ENCODE measurements at regions not wholly inside any gene's neighbourhood (a gene's known extent, or its start where the extent isn't known, plus 50 kb on each side); places are given as distances from the start of the nearest gene placed in this dataset.
"Not testable (repeated sequence)": the region's sequence is repeated elsewhere in the genome, so short reads cannot be mapped to it uniquely, and the experiment has no call there.

GRCh38 chr14:37745657-37746056 is 150.2 kb downstream of the TTC6 start:
- TF ChIP-seq POLR2A (IDR thresholded peaks at IDR 0.05) (no peak), CTCF (IDR thresholded peaks at IDR 0.05) (no peak)
- Histone ChIP-seq H3K27ac (no peak overlapping the region), H3K36me3 (no peaks in the 10 kb centered on the region), H3K9me3 (no peaks in the 10 kb centered on the region), H3K27me3 (no peaks in the 10 kb centered on the region), H3K4me3 (replicated peaks in 1 of 3) (no peak overlapping the region), H3K4me1 (no peaks in the 10 kb centered on the region)
- DNase-seq, result no peak
- WGBS, 2 donors, result 77 to 80% methylated on average over 2 of the region's 2 CpGs
- intact Hi-C loops (cut with DNase I), result no loop called here

GRCh38 chr14:37746140-37746832 is 150.9 kb downstream of the TTC6 start:
- Histone ChIP-seq H3K27me3 (no peaks in the 10 kb centered on the region), H3K27ac (no peak overlapping the region), H3K4me3 (replicated peaks in 1 of 3) (no peak overlapping the region), H3K9me3 (no peaks in the 10 kb centered on the region), H3K36me3 (no peaks in the 10 kb centered on the region), H3K4me1 (no peaks in the 10 kb centered on the region)
- intact Hi-C loops (cut with DNase I), result no loop called here
- no peak for DNase-seq
- WGBS, 2 donors, result 84% methylated on average over 1 of the region's 1 CpG
- TF ChIP-seq CTCF (IDR thresholded peaks at IDR 0.05) (no peak), POLR2A (IDR thresholded peaks at IDR 0.05) (no peak)

- Histone ChIP-seq H3K27me3 (no peaks in the 10 kb centered on the region), H3K36me3 (no peaks in the 10 kb centered on the region), H3K4me3 (replicated peaks in 1 of 3) (no peak overlapping the region), H3K4me1 (no peaks in the 10 kb centered on the region), H3K27ac (no peak overlapping the region), H3K9me3 (no peaks in the 10 kb centered on the region)
- 73 to 80% methylated on average over 5 of the region's 5 CpGs for WGBS, 2 donors
- TF ChIP-seq CTCF (IDR thresholded peaks at IDR 0.05) (no peak), POLR2A (IDR thresholded peaks at IDR 0.05) (no peak)
- intact Hi-C loops (cut with DNase I), result no loop called here
- DNase-seq, result no peak
Measured at GRCh38 chr14:37753459-37753858, 158.0 kb downstream of the TTC6 start.

- H3K36me3 ChIP-seq; H3K4me1 ChIP-seq; H3K4me3 ChIP-seq (replicated peaks in 1 of 3); H3K9me3 ChIP-seq; intact Hi-C loops (cut with DNase I); DNase-seq; H3K27ac ChIP-seq; H3K27me3 ChIP-seq: not testable (repeated sequence)
- 10 to 16% methylated on average over 2 of the region's 2 CpGs for WGBS, 2 donors
Measured at GRCh38 chr14:37760275-37760674, 164.8 kb downstream of the TTC6 start.

GRCh38 chr14:37763266-37763665 is 167.8 kb downstream of the TTC6 start:
- Histone ChIP-seq H3K4me1 (no peaks in the 10 kb centered on the region), H3K9me3 (no peaks in the 10 kb centered on the region), H3K27ac (no peak overlapping the region), H3K36me3 (no peaks in the 10 kb centered on the region), H3K27me3 (no peaks in the 10 kb centered on the region), H3K4me3 (replicated peaks in 1 of 3) (no peak overlapping the region)
- intact Hi-C loops (cut with DNase I), result no loop called here
- DNase-seq, result no peak
- TF ChIP-seq POLR2A (IDR thresholded peaks at IDR 0.05) (no peak), CTCF (IDR thresholded peaks at IDR 0.05) (no peak)
- WGBS, 2 donors, result 92 to 93% methylated on average over 3 of the region's 3 CpGs

GRCh38 chr14:37772283-37772682 is 176.9 kb downstream of the TTC6 start:
- H3K4me1 ChIP-seq; H3K4me3 ChIP-seq (replicated peaks in 1 of 3); H3K27ac ChIP-seq; intact Hi-C loops (cut with DNase I); H3K9me3 ChIP-seq; DNase-seq; H3K36me3 ChIP-seq; H3K27me3 ChIP-seq: not testable (repeated sequence)
- 89 to 90% methylated on average over 23 of the region's 23 CpGs for WGBS, 2 donors
